Sigmoid colon (tissue), 6 donors: ENCODE measurements at regions not wholly inside any gene's neighbourhood (a gene's known extent, or its start where the extent isn't known, plus 50 kb on each side); places are given as distances from the start of the nearest gene placed in this dataset.

ENCODE experiments used
- DNase-seq: peaks from one replicate; pipeline ENCODE4 v3.0.0-alpha.2; 2019
- H3K27ac ChIP-seq, 4 donors: fragments of 200-600 bp; sonication (generic); one replicate each; pipeline ENCODE4 v1.5.1; 2016 to 2019; ENCODE audit warnings: mild to moderate bottlenecking in 1 of 4
- H3K27me3 ChIP-seq, 3 donors: fragments of 200-600 bp; sonication (generic); one replicate each; pipeline ENCODE4 v1.5.1; 2019; ENCODE audit warnings: mild to moderate bottlenecking in 1 of 3
- H3K36me3 ChIP-seq, 4 donors: fragments of 200-600 bp; sonication (generic); one replicate each; pipeline ENCODE4 v1.5.1; 2016 to 2019
- H3K4me1 ChIP-seq, 4 donors: fragments of 200-600 bp; sonication (generic); one replicate each; pipeline ENCODE4 v1.5.1; 2017 to 2019
- H3K4me3 ChIP-seq, 4 donors: fragments of 200-600 bp; sonication (generic); one replicate each; pipeline ENCODE4 v1.5.1; 2017 to 2019; ENCODE audit warnings: mild to moderate bottlenecking in 2 of 4, moderate library complexity in 1 of 4
- H3K9me3 ChIP-seq, 4 donors: fragments of 200-600 bp in 3 of 4; sonication (generic) in 3 of 4; one replicate each; pipeline versions ENCODE4 v1.5.1 to v1.6.1; 2013 to 2019
- CTCF ChIP-seq, 4 experiments: fragments of 450-650 bp in 3 of 4; fragments of 200-600 bp in 1 of 4; IDR thresholded peaks; one replicate each; pipeline ENCODE4 v1.5.1; 2016 to 2019; ENCODE audit warnings: antibody characterized with exemption in 4 of 4, mild to moderate bottlenecking in 3 of 4, moderate library complexity in 2 of 4
- EP300 ChIP-seq, 4 donors: sonication (generic); formaldehyde crosslinking; IDR thresholded peaks; one replicate each; pipeline ENCODE4 v1.6.1; 2017; ENCODE audit warnings: antibody characterized with exemption in 4 of 4
- POLR2A ChIP-seq, 2 donors: fragments of 450-650 bp; IDR thresholded peaks; one replicate each; pipeline ENCODE4 v1.6.1; 2016; ENCODE audit warnings: antibody characterized with exemption in 2 of 2, mild to moderate bottlenecking in 2 of 2, moderate library complexity in 2 of 2
- POLR2AphosphoS5 ChIP-seq, 4 donors: sonication (generic); formaldehyde crosslinking; IDR thresholded peaks; one replicate each; pipeline ENCODE4 v1.6.1; 2017; ENCODE audit warnings: antibody characterized with exemption in 4 of 4
- WGBS, 2 donors: extraction: QIAGEN DNeasy Blood & Tissue Kit; methylation state at CpG; one replicate each; pipeline ENCODE4 v1.1.7; 2013; 5-methylcytosine and 5-hydroxymethylcytosine counted together
- intact Hi-C: fragments of 100-400 bp; cut with DNase I; formaldehyde crosslinking; loops from one replicate; pipeline ENCODE4 v1.15.1; 2023
- donor health status: healthy with polysubstance abuse.
- donor health status: healthy.

- intact Hi-C loops = no loop called here
- no peaks in the 10 kb centered on the region for H3K4me1 ChIP-seq
- WGBS, 2 donors = 41 to 73% methylated on average over 3 of the region's 3 CpGs
These were observed 356.2 kb downstream of the GLRX3 start for GRCh38 chr10:130492266-130492934.

GRCh38 chr10:130493021-130493420 lies 356.8 kb downstream of the GLRX3 start:
- H3K36me3 ChIP-seq = no peaks in the 10 kb centered on the region
- H3K9me3 ChIP-seq = no peaks in the 10 kb centered on the region
- peak; percentile 40 for DNase-seq
- TF ChIP-seq EP300 (IDR thresholded peaks at IDR 0.05) (no peak), CTCF (IDR thresholded peaks at IDR 0.05) (no peak), POLR2A (IDR thresholded peaks at IDR 0.05) (no peak), POLR2AphosphoS5 (IDR thresholded peaks at IDR 0.05) (no peak)
- intact Hi-C loops = no loop called here
- H3K27me3 ChIP-seq = no peaks in the 10 kb centered on the region
- no peak overlapping the region for H3K27ac ChIP-seq
- no peak overlapping the region for H3K4me3 ChIP-seq
- no peaks in the 10 kb centered on the region for H3K4me1 ChIP-seq
- 87 to 88% methylated on average over 13 of the region's 13 CpGs for WGBS, 2 donors

More at GRCh38 chr10:130492266-130492934, 356.2 kb downstream of the GLRX3 start:
- Histone ChIP-seq H3K27ac (no peak overlapping the region), H3K27me3 (no peaks in the 10 kb centered on the region), H3K9me3 (no peaks in the 10 kb centered on the region), H3K4me3 (no peak overlapping the region), H3K36me3 (no peaks in the 10 kb centered on the region)
- DNase-seq = peak; percentile 35
- TF ChIP-seq POLR2AphosphoS5 (IDR thresholded peaks at IDR 0.05) (no peak), EP300 (IDR thresholded peaks at IDR 0.05) (no peak), CTCF (IDR thresholded peaks at IDR 0.05) (no peak), POLR2A (IDR thresholded peaks at IDR 0.05) (no peak)

- WGBS, 2 donors = 78 to 80% methylated on average over 25 of the region's 25 CpGs
- Histone ChIP-seq H3K27me3 (no peaks in the 10 kb centered on the region), H3K36me3 (no peaks in the 10 kb centered on the region), H3K4me3 (no peak overlapping the region), H3K27ac (no peak overlapping the region), H3K9me3 (no peaks in the 10 kb centered on the region), H3K4me1 (no peaks in the 10 kb centered on the region)
- no peak for TF ChIP-seq CTCF (IDR thresholded peaks at IDR 0.05)
- no peak for TF ChIP-seq EP300 (IDR thresholded peaks at IDR 0.05)
- no peak for TF ChIP-seq POLR2A (IDR thresholded peaks at IDR 0.05)
- TF ChIP-seq POLR2AphosphoS5 (IDR thresholded peaks at IDR 0.05) = no peak
- intact Hi-C loops = no loop called here
- DNase-seq = peak; percentile 45
These were observed 357.4 kb downstream of the GLRX3 start for GRCh38 chr10:130493446-130494145.

GRCh38 chr10:130495116-130495862 lies 359.1 kb downstream of the GLRX3 start:
- DNase-seq = peak; percentile 48
- no peak overlapping the region for H3K4me3 ChIP-seq
- 88 to 90% methylated on average over 10 of the region's 10 CpGs for WGBS, 2 donors
- TF ChIP-seq EP300 (IDR thresholded peaks at IDR 0.05) = no peak
- TF ChIP-seq POLR2A (IDR thresholded peaks at IDR 0.05) = no peak
- no peak for TF ChIP-seq CTCF (IDR thresholded peaks at IDR 0.05)
- TF ChIP-seq POLR2AphosphoS5 (IDR thresholded peaks at IDR 0.05) = no peak
- no peak overlapping the region for H3K27ac ChIP-seq
- no peaks in the 10 kb centered on the region for H3K36me3 ChIP-seq
- H3K27me3 ChIP-seq = no peaks in the 10 kb centered on the region
- intact Hi-C loops = no loop called here
- H3K9me3 ChIP-seq = no peaks in the 10 kb centered on the region
- H3K4me1 ChIP-seq = no peaks in the 10 kb centered on the region
